ENCODE measurements at regions not wholly inside any gene's neighbourhood (a gene's known extent, or its start where the extent isn't known, plus 50 kb on each side); places are given as distances from the start of the nearest gene placed in this dataset.
A peak's percentile ranks its signal among the peaks of the same experiment; 100 is the strongest.

GRCh38 chr15:67902579-67903009, 62.7 kb upstream of the RNU6-1 start:
- Histone ChIP-seq H4K20me1 (ENCODE audit: insufficient read depth, low read length) (no peaks in the 10 kb centered on the region), H3K36me3 (replicated peaks; ENCODE audit: insufficient read depth, low read length) (no peaks in the 10 kb centered on the region), H3K9me2 (replicated peaks; ENCODE audit: insufficient read depth, low read length) (no peaks in the 10 kb centered on the region), H3K4me3 (ENCODE audit: low read length) (no peak overlapping the region), H2AFZ (ENCODE audit: low read length) (no peak overlapping the region), H3K27ac (ENCODE audit: low read length) (no peak overlapping the region), H3F3A (ENCODE audit: insufficient read depth, low read length) (no peaks in the 10 kb centered on the region), H3K4me2 (ENCODE audit: low read depth, low read length) (no peak overlapping the region), H3K9me3 (replicated peaks; ENCODE audit: insufficient read depth, low read length) (no peaks in the 10 kb centered on the region), H3K4me1 (ENCODE audit: low read length) (no peaks in the 10 kb centered on the region), H3K9ac (ENCODE audit: low read length) (no peak overlapping the region), H3K79me2 (ENCODE audit: low read length) (no peaks in the 10 kb centered on the region), H3K27me3 (replicated peaks; ENCODE audit: insufficient read depth, low read length) (no peaks in the 10 kb centered on the region)
- no peak for TF ChIP-seq EZH2 (optimal IDR thresholded peaks at IDR 0.05; ENCODE audit: low read depth, low read length)
- no peak for TF ChIP-seq EZH2phosphoT487 (IDR thresholded peaks at IDR 0.05; ENCODE audit: low read length)
- DNase-seq: no peak

- DNase-seq: no peak
- no peak overlapping the region for H3K27ac ChIP-seq (ENCODE audit: low read length)
- no peaks in the 10 kb centered on the region for H3K9me3 ChIP-seq (replicated peaks; ENCODE audit: insufficient read depth, low read length)
- no peak overlapping the region for H2AFZ ChIP-seq (ENCODE audit: low read length)
- no peaks in the 10 kb centered on the region for H3K36me3 ChIP-seq (replicated peaks; ENCODE audit: insufficient read depth, low read length)
- TF ChIP-seq EZH2phosphoT487 (IDR thresholded peaks at IDR 0.05; ENCODE audit: low read length) (no peak), EZH2 (optimal IDR thresholded peaks at IDR 0.05; ENCODE audit: low read depth, low read length) (no peak), CTCF (IDR thresholded peaks at IDR 0.05; ENCODE audit: low read length) (no peak)
- no peaks in the 10 kb centered on the region for H3K27me3 ChIP-seq (replicated peaks; ENCODE audit: insufficient read depth, low read length)
- no peak overlapping the region for H3K9ac ChIP-seq (ENCODE audit: low read length)
- no peaks in the 10 kb centered on the region for H3F3A ChIP-seq (ENCODE audit: insufficient read depth, low read length)
- no peaks in the 10 kb centered on the region for H3K79me2 ChIP-seq (ENCODE audit: low read length)
- H4K20me1 ChIP-seq (ENCODE audit: insufficient read depth, low read length): no peaks in the 10 kb centered on the region
- no peaks in the 10 kb centered on the region for H3K4me1 ChIP-seq (ENCODE audit: low read length)
- H3K4me2 ChIP-seq (ENCODE audit: low read depth, low read length): no peak overlapping the region
- H3K9me2 ChIP-seq (replicated peaks; ENCODE audit: insufficient read depth, low read length): no peaks in the 10 kb centered on the region
- no peak overlapping the region for H3K4me3 ChIP-seq (ENCODE audit: low read length)
Observed at GRCh38 chr15:67903708-67904107, 63.9 kb upstream of the RNU6-1 start.

GRCh38 chr15:67905628-67906027, 65.8 kb upstream of the RNU6-1 start:
- no peaks in the 10 kb centered on the region for H3K27me3 ChIP-seq (replicated peaks; ENCODE audit: insufficient read depth, low read length)
- H4K20me1 ChIP-seq (ENCODE audit: insufficient read depth, low read length): no peaks in the 10 kb centered on the region
- no peaks in the 10 kb centered on the region for H3K79me2 ChIP-seq (ENCODE audit: low read length)
- H3K9ac ChIP-seq (ENCODE audit: low read length): no peak overlapping the region
- H3K36me3 ChIP-seq (replicated peaks; ENCODE audit: insufficient read depth, low read length): no peaks in the 10 kb centered on the region
- DNase-seq: no peak
- H3K27ac ChIP-seq (ENCODE audit: low read length): no peak overlapping the region
- no peak overlapping the region for H3K4me2 ChIP-seq (ENCODE audit: low read depth, low read length)
- no peaks in the 10 kb centered on the region for H3K4me1 ChIP-seq (ENCODE audit: low read length)
- no peaks in the 10 kb centered on the region for H3F3A ChIP-seq (ENCODE audit: insufficient read depth, low read length)
- H2AFZ ChIP-seq (ENCODE audit: low read length): no peak overlapping the region
- TF ChIP-seq EZH2phosphoT487 (IDR thresholded peaks at IDR 0.05; ENCODE audit: low read length) (no peak), EZH2 (optimal IDR thresholded peaks at IDR 0.05; ENCODE audit: low read depth, low read length) (no peak), CTCF (IDR thresholded peaks at IDR 0.05; ENCODE audit: low read length) (no peak)
- no peaks in the 10 kb centered on the region for H3K9me2 ChIP-seq (replicated peaks; ENCODE audit: insufficient read depth, low read length)
- no peak overlapping the region for H3K4me3 ChIP-seq (ENCODE audit: low read length)
- H3K9me3 ChIP-seq (replicated peaks; ENCODE audit: insufficient read depth, low read length): no peaks in the 10 kb centered on the region

- H2AFZ ChIP-seq (ENCODE audit: low read length): no peak overlapping the region
- H3K4me3 ChIP-seq (ENCODE audit: low read length): no peak overlapping the region
- H3K79me2 ChIP-seq (ENCODE audit: low read length): no peaks in the 10 kb centered on the region
- H3K36me3 ChIP-seq (replicated peaks; ENCODE audit: insufficient read depth, low read length): no peaks in the 10 kb centered on the region
- no peak overlapping the region for H3K4me2 ChIP-seq (ENCODE audit: low read depth, low read length)
- no peak overlapping the region for H3K27ac ChIP-seq (ENCODE audit: low read length)
- peaks cover 7% of the 10 kb centered on the region; the same call in 1 of the 2 replicates for H3K4me1 ChIP-seq (ENCODE audit: low read length)
- no peaks in the 10 kb centered on the region for H4K20me1 ChIP-seq (ENCODE audit: insufficient read depth, low read length)
- H3K9ac ChIP-seq (ENCODE audit: low read length): no peak overlapping the region
- no peaks in the 10 kb centered on the region for H3K9me3 ChIP-seq (replicated peaks; ENCODE audit: insufficient read depth, low read length)
- H3K9me2 ChIP-seq (replicated peaks; ENCODE audit: insufficient read depth, low read length): no peaks in the 10 kb centered on the region
- no peaks in the 10 kb centered on the region for H3K27me3 ChIP-seq (replicated peaks; ENCODE audit: insufficient read depth, low read length)
- DNase-seq: no peak
- TF ChIP-seq EZH2 (optimal IDR thresholded peaks at IDR 0.05; ENCODE audit: low read depth, low read length) (no peak), CTCF (IDR thresholded peaks at IDR 0.05; ENCODE audit: low read length) (peak; percentile 34)
- H3F3A ChIP-seq (ENCODE audit: insufficient read depth, low read length): no peaks in the 10 kb centered on the region; the same call in 1 of the 2 replicates
Observed at GRCh38 chr15:67906382-67906781, 66.5 kb upstream of the RNU6-1 start.

All from MM.1S (cell line).